ENCODE measurements at regions not wholly inside any gene's neighbourhood (a gene's known extent, or its start where the extent isn't known, plus 50 kb on each side); places are given as distances from the start of the nearest gene placed in this dataset.

DNA sequence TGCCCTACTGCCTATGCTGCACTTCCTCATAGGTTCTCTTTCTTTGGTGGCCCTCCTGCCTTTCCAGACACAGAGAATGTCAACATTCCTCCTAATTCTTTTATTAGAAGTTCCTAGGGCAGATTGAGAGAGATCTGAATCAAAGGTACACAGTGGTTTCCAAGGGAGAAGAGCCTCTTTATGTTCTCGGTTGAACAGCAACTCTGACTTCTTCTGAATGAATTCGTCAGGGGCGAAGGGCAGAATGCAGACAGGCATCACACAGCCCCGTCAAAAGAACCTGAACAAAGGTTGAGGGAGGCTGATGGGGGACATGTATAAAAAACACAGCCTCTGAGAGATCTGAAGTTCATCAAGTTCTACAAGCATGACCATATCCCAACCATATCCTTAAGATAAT is 68.1 kb upstream of the DTNBP1 start:
- Histone ChIP-seq H3K36me3 (no peaks in the 10 kb centered on the region), H3K9me3 (no peaks in the 10 kb centered on the region), H3K27ac (peak overlapping the region in 1 of 5 donors; percentile 2), H3K4me3 (no peak overlapping the region), H3K4me1 (peaks cover 0 to 15% (median 6%) of the 10 kb centered on the region in 4 donors), H3K27me3 (no peaks in the 10 kb centered on the region)
- WGBS, 5 donors, result 67 to 87% (median 83%) methylated on average over 4 of the region's 4 CpGs
- intact Hi-C loops (cut with DNase I; ENCODE audit: low total_unique reads), result no loop called here
- DNase-seq, result no peak
- TF ChIP-seq EP300 (IDR thresholded peaks at IDR 0.05) (no peak), POLR2A (IDR thresholded peaks at IDR 0.05) (no peak), POLR2AphosphoS5 (IDR thresholded peaks at IDR 0.05) (no peak)
- TF ChIP-seq, protein P1, sequence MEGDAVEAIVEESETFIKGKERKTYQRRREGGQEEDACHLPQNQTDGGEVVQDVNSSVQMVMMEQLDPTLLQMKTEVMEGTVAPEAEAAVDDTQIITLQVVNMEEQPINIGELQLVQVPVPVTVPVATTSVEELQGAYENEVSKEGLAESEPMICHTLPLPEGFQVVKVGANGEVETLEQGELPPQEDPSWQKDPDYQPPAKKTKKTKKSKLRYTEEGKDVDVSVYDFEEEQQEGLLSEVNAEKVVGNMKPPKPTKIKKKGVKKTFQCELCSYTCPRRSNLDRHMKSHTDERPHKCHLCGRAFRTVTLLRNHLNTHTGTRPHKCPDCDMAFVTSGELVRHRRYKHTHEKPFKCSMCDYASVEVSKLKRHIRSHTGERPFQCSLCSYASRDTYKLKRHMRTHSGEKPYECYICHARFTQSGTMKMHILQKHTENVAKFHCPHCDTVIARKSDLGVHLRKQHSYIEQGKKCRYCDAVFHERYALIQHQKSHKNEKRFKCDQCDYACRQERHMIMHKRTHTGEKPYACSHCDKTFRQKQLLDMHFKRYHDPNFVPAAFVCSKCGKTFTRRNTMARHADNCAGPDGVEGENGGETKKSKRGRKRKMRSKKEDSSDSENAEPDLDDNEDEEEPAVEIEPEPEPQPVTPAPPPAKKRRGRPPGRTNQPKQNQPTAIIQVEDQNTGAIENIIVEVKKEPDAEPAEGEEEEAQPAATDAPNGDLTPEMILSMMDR (IDR thresholded peaks at IDR 0.05), result no peak

- TF ChIP-seq, protein P1 (IDR thresholded peaks at IDR 0.05), result no peak
- TF ChIP-seq POLR2AphosphoS5 (IDR thresholded peaks at IDR 0.05), result no peak
- no peak for TF ChIP-seq EP300 (IDR thresholded peaks at IDR 0.05)
- DNase-seq, result no peak
- Histone ChIP-seq H3K4me3 (no peak overlapping the region), H3K36me3 (no peaks in the 10 kb centered on the region), H3K4me1 (peaks cover 0 to 10% (median 4%) of the 10 kb centered on the region in 4 donors), H3K27me3 (no peaks in the 10 kb centered on the region), H3K9me3 (no peaks in the 10 kb centered on the region), H3K27ac (peak overlapping the region in 1 of 5 donors; percentile 2)
- intact Hi-C loops (cut with DNase I; ENCODE audit: low total_unique reads), result no loop called here
- WGBS, 5 donors, result 79 to 97% (median 93%) methylated on average over 5 to 6 of the region's 6 CpGs
Measured at GRCh38 chr6:15730442-15730841, 67.6 kb upstream of the DTNBP1 start.

GRCh38 chr6:15722731-15723130 is 59.9 kb upstream of the DTNBP1 start:
- H3K4me1 ChIP-seq, result no peaks in the 10 kb centered on the region
- TF ChIP-seq POLR2A (IDR thresholded peaks at IDR 0.05), result no peak
- TF ChIP-seq, protein P1 (IDR thresholded peaks at IDR 0.05), result no peak
- no peak for TF ChIP-seq POLR2AphosphoS5 (IDR thresholded peaks at IDR 0.05)
- TF ChIP-seq EP300 (IDR thresholded peaks at IDR 0.05), result no peak
- intact Hi-C loops (cut with DNase I; ENCODE audit: low total_unique reads), result no loop called here
- H3K27me3 ChIP-seq, result no peaks in the 10 kb centered on the region
- 72 to 98% (median 89%) methylated on average over 2 of the region's 2 CpGs for WGBS, 5 donors
- H3K36me3 ChIP-seq, result no peaks in the 10 kb centered on the region
- no peak overlapping the region for H3K4me3 ChIP-seq
- no peak overlapping the region for H3K27ac ChIP-seq
- no peaks in the 10 kb centered on the region for H3K9me3 ChIP-seq
- no peak for DNase-seq

DNA sequence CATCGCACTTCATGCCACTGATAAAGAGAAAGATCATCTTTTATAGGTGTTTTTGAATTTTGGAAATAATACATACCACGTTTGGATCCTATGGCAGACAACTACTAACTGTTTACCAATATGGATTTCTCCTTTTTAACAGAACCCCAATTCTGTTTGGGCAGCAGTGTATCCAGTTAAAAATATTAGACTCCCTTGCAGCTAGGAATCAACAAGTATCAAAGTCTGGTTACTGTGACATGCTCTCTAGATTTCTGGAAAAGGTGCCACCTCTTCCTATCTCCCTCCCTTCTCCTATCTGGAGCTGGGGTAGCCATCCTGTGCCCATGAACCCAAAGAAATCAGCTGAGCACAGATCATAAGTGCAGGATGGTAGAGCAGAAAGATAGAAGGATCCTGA is 54.1 kb upstream of the DTNBP1 start:
- Histone ChIP-seq H3K27me3 (no peaks in the 10 kb centered on the region), H3K4me1 (peaks cover 0 to 7% (median 3%) of the 10 kb centered on the region in 4 donors), H3K4me3 (no peak overlapping the region), H3K36me3 (no peaks in the 10 kb centered on the region), H3K9me3 (peaks cover 0 to 10% (median 7%) of the 10 kb centered on the region in 4 donors), H3K27ac (no peak overlapping the region)
- WGBS, 5 donors, result 79 to 97% (median 93%) methylated on average over 2 of the region's 2 CpGs
- intact Hi-C loops (cut with DNase I; ENCODE audit: low total_unique reads), result no loop called here
- no peak for DNase-seq
- TF ChIP-seq EP300 (IDR thresholded peaks at IDR 0.05) (no peak), POLR2A (IDR thresholded peaks at IDR 0.05) (no peak), POLR2AphosphoS5 (IDR thresholded peaks at IDR 0.05) (no peak)

GRCh38 chr6:15715851-15716250 is 53.0 kb upstream of the DTNBP1 start:
- no peaks in the 10 kb centered on the region for H3K36me3 ChIP-seq
- no peak overlapping the region for H3K27ac ChIP-seq
- no peak for DNase-seq
- no peak overlapping the region for H3K4me3 ChIP-seq
- H3K9me3 ChIP-seq, result peaks cover 0 to 10% (median 7%) of the 10 kb centered on the region in 4 donors
- peaks cover 0 to 7% (median 3%) of the 10 kb centered on the region in 4 donors for H3K4me1 ChIP-seq
- intact Hi-C loops (cut with DNase I; ENCODE audit: low total_unique reads), result no loop called here
- H3K27me3 ChIP-seq, result no peaks in the 10 kb centered on the region
- 93 to 97% (median 94%) methylated on average over 3 of the region's 3 CpGs for WGBS, 5 donors
- TF ChIP-seq, protein P1 (IDR thresholded peaks at IDR 0.05), result no peak
- TF ChIP-seq POLR2A (IDR thresholded peaks at IDR 0.05) (no peak), EP300 (IDR thresholded peaks at IDR 0.05) (no peak)

Measured in stomach (tissue), 8 donors.